Activated T-helper 17 cell treated with anti-CD3 and anti-CD28 coated beads, Interleukin-2, amount 50 U/mL, for 72 hours (primary cell): ENCODE measurements at regions not wholly inside any gene's neighbourhood (a gene's known extent, or its start where the extent isn't known, plus 50 kb on each side); places are given as distances from the start of the nearest gene placed in this dataset.

Experiments used
- ATAC-seq: fragments of 150-1000 bp; cut with Tn5 transposase; replicated peaks from 2 replicates; pipeline ENCODE4 v1.10.0; 2021; ENCODE audit warnings: mild to moderate bottlenecking, moderate library complexity
- H3K27ac Mint-ChIP-seq: one replicate; pipeline ENCODE4 v1.8.0; 2022; ENCODE audit warnings: mixed read lengths
- H3K27me3 Mint-ChIP-seq: one replicate; pipeline ENCODE4 v1.8.0; 2022; ENCODE audit warnings: mixed read lengths
- H3K36me3 Mint-ChIP-seq: one replicate; pipeline ENCODE4 v1.8.0; 2022; ENCODE audit warnings: low read depth, mild to moderate bottlenecking, mixed read lengths
- H3K4me1 Mint-ChIP-seq: one replicate; pipeline ENCODE4 v1.8.0; 2022; ENCODE audit warnings: mixed read lengths
- H3K4me3 Mint-ChIP-seq: one replicate; pipeline ENCODE4 v1.8.0; 2022; ENCODE audit warnings: mild to moderate bottlenecking, mixed read lengths
- H3K9me3 Mint-ChIP-seq: one replicate; pipeline ENCODE4 v1.8.0; 2022; ENCODE audit warnings: mixed read lengths

DNA sequence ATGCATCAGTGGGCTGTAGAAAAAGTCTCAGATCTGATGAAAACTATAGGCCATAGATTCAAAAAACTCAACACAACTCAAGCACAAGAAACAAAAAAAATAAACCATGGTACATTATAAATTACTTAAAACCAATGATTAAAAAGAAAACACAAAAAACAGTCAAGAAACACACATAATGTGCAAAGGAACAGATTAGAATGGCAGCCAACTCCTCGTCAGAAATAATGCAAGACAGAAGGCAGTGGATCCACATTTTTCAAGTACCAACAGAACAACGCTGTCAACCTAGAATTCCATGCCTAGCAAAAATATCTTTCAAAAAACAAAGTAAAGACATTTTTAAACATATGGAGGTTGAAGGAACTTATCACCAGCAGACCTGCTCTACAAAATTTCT is 69.7 kb downstream of the PSMB1 start:
- Mint-ChIP-seq H3K36me3 (no peaks in the 10 kb centered on the region), H3K4me3 (no peak overlapping the region), H3K4me1 (no peaks in the 10 kb centered on the region), H3K9me3 (peaks cover 5% of the 10 kb centered on the region), H3K27ac (no peak overlapping the region), H3K27me3 (peaks cover 23% of the 10 kb centered on the region)
- no peak for ATAC-seq

DNA sequence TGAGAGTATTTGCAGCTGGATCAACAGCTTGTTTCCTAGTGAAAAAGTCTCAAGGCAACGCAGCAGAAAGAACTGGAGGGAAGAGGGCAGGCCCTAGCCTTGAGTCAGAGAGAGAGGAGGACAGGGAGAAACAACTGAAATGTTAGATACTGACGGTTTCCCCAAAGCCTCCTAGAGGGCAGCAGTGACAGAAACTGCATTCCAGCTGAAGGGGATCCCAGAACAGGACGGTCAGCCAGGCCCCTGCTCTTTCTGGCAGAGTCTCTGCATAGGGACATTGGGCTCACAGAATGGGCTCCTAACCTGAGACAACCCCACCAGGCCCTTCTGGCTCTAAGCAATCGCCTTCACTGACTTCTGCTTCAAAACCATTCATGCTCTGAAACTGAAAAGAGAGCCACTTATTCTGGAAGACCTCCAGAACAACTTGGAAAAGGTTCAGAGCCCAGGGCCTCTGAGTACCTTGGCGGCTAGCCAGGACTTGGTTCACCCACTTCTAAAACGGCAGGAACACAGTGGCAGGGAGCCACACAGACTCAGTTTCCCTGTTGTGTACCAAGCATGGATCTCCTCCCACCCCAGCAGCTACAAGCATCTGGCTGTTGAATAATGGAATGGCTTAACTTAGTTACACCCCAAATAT is 72.9 kb downstream of the PSMB1 start:
- no peak overlapping the region for H3K4me3 Mint-ChIP-seq
- no peaks in the 10 kb centered on the region for H3K4me1 Mint-ChIP-seq
- peaks cover 29% of the 10 kb centered on the region for H3K27me3 Mint-ChIP-seq
- no peaks in the 10 kb centered on the region for H3K36me3 Mint-ChIP-seq
- no peak overlapping the region for H3K27ac Mint-ChIP-seq
- H3K9me3 Mint-ChIP-seq = peaks cover 5% of the 10 kb centered on the region
- no peak for ATAC-seq

DNA sequence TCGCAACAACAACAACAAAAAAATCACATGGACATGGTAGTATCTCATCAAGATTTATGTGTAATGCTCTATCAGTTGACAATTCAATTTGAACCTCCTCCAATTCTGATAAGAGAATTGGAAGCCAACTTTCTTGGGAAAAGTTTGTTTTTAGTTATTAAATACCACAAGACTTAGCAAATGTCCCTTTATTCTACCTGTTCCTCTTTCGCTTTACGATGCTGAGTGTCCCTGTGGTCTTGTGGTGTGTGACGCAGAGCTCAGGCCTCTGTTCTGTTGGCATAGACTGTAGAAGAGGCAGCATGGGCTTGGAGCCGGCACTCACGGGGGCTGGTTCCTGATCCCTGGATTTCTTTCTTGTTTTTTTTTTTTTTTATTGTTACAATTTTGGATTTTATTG is 76.7 kb downstream of the PSMB1 start:
- H3K27me3 Mint-ChIP-seq = peaks cover 26% of the 10 kb centered on the region
- no peaks in the 10 kb centered on the region for H3K36me3 Mint-ChIP-seq
- no peak overlapping the region for H3K27ac Mint-ChIP-seq
- no peaks in the 10 kb centered on the region for H3K9me3 Mint-ChIP-seq
- H3K4me1 Mint-ChIP-seq = no peaks in the 10 kb centered on the region
- ATAC-seq = no peak
- H3K4me3 Mint-ChIP-seq = no peak overlapping the region

GRCh38 chr6:170475118-170475517 is 78.0 kb downstream of the PSMB1 start:
- no peak for ATAC-seq
- no peaks in the 10 kb centered on the region for H3K36me3 Mint-ChIP-seq
- no peaks in the 10 kb centered on the region for H3K4me1 Mint-ChIP-seq
- no peak overlapping the region for H3K27ac Mint-ChIP-seq
- H3K4me3 Mint-ChIP-seq = no peak overlapping the region
- no peaks in the 10 kb centered on the region for H3K9me3 Mint-ChIP-seq
- H3K27me3 Mint-ChIP-seq = peaks cover 22% of the 10 kb centered on the region

GRCh38 chr6:170473801-170474200 is 79.3 kb downstream of the PSMB1 start:
- no peaks in the 10 kb centered on the region for H3K9me3 Mint-ChIP-seq
- H3K27ac Mint-ChIP-seq = no peak overlapping the region
- ATAC-seq = no peak
- no peak overlapping the region for H3K4me3 Mint-ChIP-seq
- no peaks in the 10 kb centered on the region for H3K36me3 Mint-ChIP-seq
- H3K4me1 Mint-ChIP-seq = no peaks in the 10 kb centered on the region
- peaks cover 22% of the 10 kb centered on the region for H3K27me3 Mint-ChIP-seq

GRCh38 chr6:170473301-170473717 is 79.8 kb downstream of the PSMB1 start:
- H3K9me3 Mint-ChIP-seq = no peaks in the 10 kb centered on the region
- no peak for ATAC-seq
- H3K4me1 Mint-ChIP-seq = no peaks in the 10 kb centered on the region
- H3K4me3 Mint-ChIP-seq = no peak overlapping the region
- peaks cover 21% of the 10 kb centered on the region for H3K27me3 Mint-ChIP-seq
- H3K36me3 Mint-ChIP-seq = no peaks in the 10 kb centered on the region
- no peak overlapping the region for H3K27ac Mint-ChIP-seq

DNA sequence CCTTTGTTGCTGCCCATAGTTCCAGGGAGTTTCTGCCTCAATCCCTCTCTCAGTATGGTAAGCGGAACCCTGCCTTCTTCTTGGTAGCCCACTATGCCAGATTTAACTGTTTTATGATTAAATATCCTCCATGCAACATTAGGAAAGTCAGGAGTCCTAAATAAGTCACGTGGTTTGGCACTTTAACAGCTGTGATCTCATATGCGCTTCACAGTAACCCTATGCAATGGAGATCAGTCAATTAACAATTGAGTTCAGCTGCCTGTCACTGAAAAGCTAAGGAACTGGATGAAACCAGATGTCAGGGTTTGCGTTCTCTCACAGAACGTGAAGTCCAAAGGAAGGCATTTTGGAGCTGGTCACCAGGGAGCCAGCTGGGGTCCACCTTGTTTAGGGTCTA is 81.6 kb downstream of the PSMB1 start:
- no peak for ATAC-seq
- Mint-ChIP-seq H3K36me3 (no peaks in the 10 kb centered on the region), H3K4me3 (no peak overlapping the region), H3K27ac (no peak overlapping the region), H3K27me3 (peaks cover 15% of the 10 kb centered on the region), H3K9me3 (no peaks in the 10 kb centered on the region), H3K4me1 (no peaks in the 10 kb centered on the region)

DNA sequence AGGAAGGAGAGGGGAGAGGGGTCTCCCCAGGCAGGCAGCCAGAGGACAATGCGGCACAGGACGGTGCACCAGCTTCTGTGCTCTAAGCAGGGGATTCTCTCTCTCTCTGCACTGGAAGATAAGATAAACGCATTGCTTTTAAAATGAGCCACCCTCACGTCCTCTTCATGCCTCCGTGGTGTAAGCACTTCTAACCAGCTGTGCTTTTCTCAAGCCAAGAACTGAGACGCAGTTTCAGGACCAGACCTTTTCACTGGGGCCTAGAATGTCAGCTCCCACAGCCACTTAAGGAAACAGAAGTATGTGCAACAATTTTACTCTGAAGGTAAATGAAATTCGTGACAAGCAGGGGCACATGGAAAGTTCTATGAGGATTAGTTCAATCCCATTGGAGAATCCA is 82.4 kb downstream of the PSMB1 start:
- no peak for ATAC-seq
- Mint-ChIP-seq H3K27me3 (peaks cover 12% of the 10 kb centered on the region), H3K4me1 (no peaks in the 10 kb centered on the region), H3K36me3 (no peaks in the 10 kb centered on the region), H3K4me3 (no peak overlapping the region), H3K27ac (no peak overlapping the region), H3K9me3 (no peaks in the 10 kb centered on the region)

DNA sequence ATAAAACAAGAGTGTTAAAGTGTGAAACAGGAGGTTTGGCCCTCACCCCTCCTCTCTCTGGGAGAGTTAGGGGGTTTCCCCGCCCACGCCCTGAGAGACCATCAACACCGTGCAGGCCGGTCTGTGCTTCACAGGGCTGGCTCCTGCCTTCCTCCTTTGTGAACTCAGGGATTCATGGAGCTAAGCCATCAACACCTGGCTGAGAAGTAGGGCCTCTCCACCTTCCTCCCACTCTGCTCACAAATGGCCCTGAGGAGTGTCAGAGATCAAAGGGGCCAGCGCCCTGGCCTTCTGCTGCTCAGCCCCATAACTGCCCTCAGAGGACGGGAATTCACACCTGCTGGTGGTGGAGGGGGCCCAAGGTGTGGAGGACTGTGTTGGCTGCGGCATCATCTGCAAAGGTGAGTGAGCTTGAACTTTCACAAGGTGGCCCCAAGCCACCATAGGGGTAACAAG is 88.6 kb downstream of the PSMB1 start:
- no peak overlapping the region for H3K4me3 Mint-ChIP-seq
- H3K36me3 Mint-ChIP-seq = no peaks in the 10 kb centered on the region
- peaks cover 3% of the 10 kb centered on the region for H3K4me1 Mint-ChIP-seq
- H3K9me3 Mint-ChIP-seq = no peaks in the 10 kb centered on the region
- peaks cover 13% of the 10 kb centered on the region for H3K27me3 Mint-ChIP-seq
- ATAC-seq = no peak
- no peak overlapping the region for H3K27ac Mint-ChIP-seq

DNA sequence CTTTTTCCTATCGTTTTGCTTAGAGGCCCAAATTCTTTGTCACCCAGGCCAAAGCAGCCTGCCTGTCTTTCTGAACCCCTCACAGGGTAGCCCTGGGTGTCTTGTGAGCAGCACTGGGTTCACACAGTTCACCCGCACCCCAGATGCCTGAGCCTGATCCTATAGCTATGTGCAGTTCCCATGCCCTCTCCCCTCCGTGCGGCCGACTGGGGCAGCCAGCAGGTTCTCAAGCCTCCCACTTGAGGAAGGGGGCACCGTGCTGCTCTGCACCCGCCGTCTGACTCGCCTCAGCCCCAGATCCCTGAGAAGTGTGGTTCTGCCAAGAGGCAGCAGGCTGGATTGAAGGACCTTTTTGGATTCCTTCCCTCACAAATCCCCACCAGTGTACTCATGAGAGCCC is 89.0 kb downstream of the PSMB1 start:
- Mint-ChIP-seq H3K4me1 (peaks cover 5% of the 10 kb centered on the region), H3K9me3 (no peaks in the 10 kb centered on the region), H3K36me3 (no peaks in the 10 kb centered on the region), H3K4me3 (no peak overlapping the region), H3K27ac (no peak overlapping the region), H3K27me3 (peaks cover 16% of the 10 kb centered on the region)
- no peak for ATAC-seq

GRCh38 chr6:170463101-170463721 is 89.9 kb downstream of the PSMB1 start:
- no peak for ATAC-seq
- no peaks in the 10 kb centered on the region for H3K9me3 Mint-ChIP-seq
- H3K4me1 Mint-ChIP-seq = peaks cover 5% of the 10 kb centered on the region
- H3K36me3 Mint-ChIP-seq = no peaks in the 10 kb centered on the region
- H3K27me3 Mint-ChIP-seq = peaks cover 16% of the 10 kb centered on the region
- no peak overlapping the region for H3K27ac Mint-ChIP-seq
- no peak overlapping the region for H3K4me3 Mint-ChIP-seq

- H3K4me3 Mint-ChIP-seq = no peak overlapping the region
- no peaks in the 10 kb centered on the region for H3K36me3 Mint-ChIP-seq
- no peak for ATAC-seq
- H3K27ac Mint-ChIP-seq = no peak overlapping the region
- peaks cover 5% of the 10 kb centered on the region for H3K4me1 Mint-ChIP-seq
- peaks cover 16% of the 10 kb centered on the region for H3K27me3 Mint-ChIP-seq
- H3K9me3 Mint-ChIP-seq = no peaks in the 10 kb centered on the region
These were observed 90.6 kb downstream of the PSMB1 start for GRCh38 chr6:170462366-170463020.

- Mint-ChIP-seq H3K27ac (no peak overlapping the region), H3K4me1 (peaks cover 5% of the 10 kb centered on the region), H3K36me3 (no peaks in the 10 kb centered on the region), H3K4me3 (no peak overlapping the region), H3K9me3 (no peaks in the 10 kb centered on the region), H3K27me3 (peaks cover 16% of the 10 kb centered on the region)
- no peak for ATAC-seq
These were observed 91.3 kb downstream of the PSMB1 start for GRCh38 chr6:170461556-170462365.

DNA sequence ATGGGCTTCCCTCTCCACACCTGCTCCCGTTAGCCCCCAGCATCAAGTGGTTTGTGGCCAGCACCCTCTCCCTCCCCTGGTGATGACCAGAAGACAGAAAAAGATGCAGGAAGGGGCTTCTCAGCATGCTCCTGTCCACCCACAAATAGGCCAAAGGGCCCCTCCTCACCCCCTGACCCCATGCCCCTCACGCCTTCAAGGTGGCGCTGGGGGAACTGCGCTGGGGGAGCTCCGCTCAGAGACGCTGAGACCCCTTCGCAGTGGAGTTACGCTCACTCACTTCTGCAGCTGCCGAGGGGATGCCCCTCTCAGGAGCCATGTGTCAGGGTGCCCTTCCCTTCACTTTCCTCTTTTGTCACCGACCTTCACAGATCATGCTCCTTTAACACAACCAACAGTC is 92.0 kb downstream of the PSMB1 start:
- peaks cover 16% of the 10 kb centered on the region for H3K27me3 Mint-ChIP-seq
- H3K4me1 Mint-ChIP-seq = peaks cover 5% of the 10 kb centered on the region
- H3K4me3 Mint-ChIP-seq = no peak overlapping the region
- ATAC-seq = no peak
- H3K9me3 Mint-ChIP-seq = no peaks in the 10 kb centered on the region
- H3K36me3 Mint-ChIP-seq = no peaks in the 10 kb centered on the region
- no peak overlapping the region for H3K27ac Mint-ChIP-seq
